ENCODE measurements at regions not wholly inside any gene's neighbourhood (a gene's known extent, or its start where the extent isn't known, plus 50 kb on each side); places are given as distances from the start of the nearest gene placed in this dataset.

GRCh38 chr5:10167806-10168205 lies 81.9 kb downstream of the ATPSCKMT start:
- Histone ChIP-seq H3K27me3 (replicated peaks in 1 of 4; ENCODE audit: control extremely low read depth in 1 of 4, control insufficient read depth in 3 of 4, insufficient read depth in 4 of 4, low read length in 3 of 4) (no peaks in the 10 kb centered on the region), H3K27ac (ENCODE audit: low read length in 2 of 2) (no peak overlapping the region), H4K20me1 (ENCODE audit: control insufficient read depth, insufficient read depth, low read length, poor library complexity, severe bottlenecking) (no peaks in the 10 kb centered on the region), H3K36me3 (replicated peaks in 1 of 2; ENCODE audit: control extremely low read depth in 1 of 2, control insufficient read depth in 1 of 2, extremely low read depth in 1 of 2, insufficient read depth in 2 of 2, low read length in 1 of 2) (no peaks in the 10 kb centered on the region), H2AFZ (ENCODE audit: insufficient read depth, low read depth, low read length, poor library complexity, severe bottlenecking) (no peak overlapping the region), H3K4me3 (ENCODE audit: control extremely low read depth in 1 of 5, extremely low read depth in 1 of 5, insufficient read depth in 1 of 5, low read depth in 2 of 5, low read length in 4 of 5) (no peak overlapping the region), H3K9me3 (ENCODE audit: control extremely low read depth in 1 of 3, control insufficient read depth in 2 of 3, insufficient read depth in 1 of 3, low read length in 2 of 3) (peaks cover 0 to 4% (median 0%) of the 10 kb centered on the region in 3 donors), H3K79me2 (ENCODE audit: control insufficient read depth, insufficient read depth, low read length) (no peaks in the 10 kb centered on the region), H3K4me2 (replicated peaks; ENCODE audit: low read depth, low read length, poor library complexity, severe bottlenecking) (no peak overlapping the region), H3K4me1 (ENCODE audit: control insufficient read depth in 2 of 2, insufficient read depth in 2 of 2, low read length in 2 of 2) (no peaks in the 10 kb centered on the region), H3K9ac (ENCODE audit: low read length) (no peak overlapping the region)
- intact Hi-C loops (cut with micrococcal nuclease), result no loop called here
- CTCF ChIA-PET, result no interaction called here
- WGBS (ENCODE audit: insufficient coverage), result 71% methylated on average over 1 of the region's 1 CpG
- TF ChIP-seq EZH2 (IDR thresholded peaks at IDR 0.05; ENCODE audit: borderline replicate concordance, insufficient read depth, low read depth, low read length, poor library complexity, severe bottlenecking), result no peak
- TF ChIP-seq CTCF (IDR thresholded peaks at IDR 0.05), result no peak
- ATAC-seq (ENCODE audit: low read depth) (no peak), DNase-seq (no peak)
- no peak overlapping the region for H3K27ac Mint-ChIP-seq
- H3K27me3 Mint-ChIP-seq, result no peaks in the 10 kb centered on the region
- H3K4me1 Mint-ChIP-seq, result no peaks in the 10 kb centered on the region
- POLR2A ChIA-PET, result no interaction called here
- peaks cover 9% of the 10 kb centered on the region for H3K9me3 Mint-ChIP-seq (ENCODE audit: insufficient read depth)
- no peak overlapping the region for H3K4me3 Mint-ChIP-seq

DNA sequence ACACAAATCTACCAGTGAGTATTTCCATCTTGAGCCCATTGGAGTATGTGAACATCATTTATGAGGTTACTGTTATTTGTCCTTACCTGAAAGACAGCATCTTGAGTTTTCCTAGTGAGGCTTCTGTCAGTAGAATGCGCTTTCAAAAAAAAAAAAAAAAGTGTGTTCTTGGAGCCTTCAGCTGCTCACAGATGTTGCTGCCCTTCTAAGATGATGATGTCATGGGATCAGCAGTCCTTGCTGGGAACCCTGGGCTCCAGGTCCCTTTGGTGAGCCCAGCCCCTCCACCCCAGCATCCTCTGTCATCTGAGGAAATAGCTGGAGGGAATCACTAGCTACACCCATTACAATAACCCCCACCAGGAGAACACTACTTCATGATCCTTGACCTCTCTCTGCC lies 83.3 kb downstream of the ATPSCKMT start:
- H3K27ac Mint-ChIP-seq, result no peak overlapping the region
- POLR2A ChIA-PET, result no interaction called here
- no peaks in the 10 kb centered on the region for H3K4me1 Mint-ChIP-seq
- Histone ChIP-seq H3K9ac (ENCODE audit: low read length) (no peak overlapping the region), H3K4me2 (replicated peaks; ENCODE audit: low read depth, low read length, poor library complexity, severe bottlenecking) (no peak overlapping the region), H4K20me1 (ENCODE audit: control insufficient read depth, insufficient read depth, low read length, poor library complexity, severe bottlenecking) (no peaks in the 10 kb centered on the region), H3K79me2 (ENCODE audit: control insufficient read depth, insufficient read depth, low read length) (no peaks in the 10 kb centered on the region), H3K9me3 (ENCODE audit: control extremely low read depth in 1 of 3, control insufficient read depth in 2 of 3, insufficient read depth in 1 of 3, low read length in 2 of 3) (peaks cover 0 to 4% (median 0%) of the 10 kb centered on the region in 3 donors), H3K36me3 (replicated peaks in 1 of 2; ENCODE audit: control extremely low read depth in 1 of 2, control insufficient read depth in 1 of 2, extremely low read depth in 1 of 2, insufficient read depth in 2 of 2, low read length in 1 of 2) (no peaks in the 10 kb centered on the region), H3K27ac (ENCODE audit: low read length in 2 of 2) (no peak overlapping the region), H3K27me3 (replicated peaks in 1 of 4; ENCODE audit: control extremely low read depth in 1 of 4, control insufficient read depth in 3 of 4, insufficient read depth in 4 of 4, low read length in 3 of 4) (no peaks in the 10 kb centered on the region), H3K4me1 (ENCODE audit: control insufficient read depth in 2 of 2, insufficient read depth in 2 of 2, low read length in 2 of 2) (no peaks in the 10 kb centered on the region), H2AFZ (ENCODE audit: insufficient read depth, low read depth, low read length, poor library complexity, severe bottlenecking) (no peak overlapping the region), H3K4me3 (ENCODE audit: control extremely low read depth in 1 of 5, extremely low read depth in 1 of 5, insufficient read depth in 1 of 5, low read depth in 2 of 5, low read length in 4 of 5) (no peak overlapping the region)
- DNase-seq (no peak), ATAC-seq (ENCODE audit: low read depth) (no peak)
- no CpG with 5 or more reads among the region's 1 CpG for WGBS (ENCODE audit: insufficient coverage)
- H3K27me3 Mint-ChIP-seq, result peaks cover 9% of the 10 kb centered on the region
- H3K9me3 Mint-ChIP-seq (ENCODE audit: insufficient read depth), result peaks cover 9% of the 10 kb centered on the region
- CTCF ChIA-PET, result no interaction called here
- no peak overlapping the region for H3K4me3 Mint-ChIP-seq
- intact Hi-C loops (cut with micrococcal nuclease), result no loop called here
- TF ChIP-seq CTCF (IDR thresholded peaks at IDR 0.05), result no peak
- no peak for TF ChIP-seq EZH2 (IDR thresholded peaks at IDR 0.05; ENCODE audit: borderline replicate concordance, insufficient read depth, low read depth, low read length, poor library complexity, severe bottlenecking)

Data from B cell (primary cell).